ENCODE measurements at regions not wholly inside any gene's neighbourhood (a gene's known extent, or its start where the extent isn't known, plus 50 kb on each side); places are given as distances from the start of the nearest gene placed in this dataset.

DNA sequence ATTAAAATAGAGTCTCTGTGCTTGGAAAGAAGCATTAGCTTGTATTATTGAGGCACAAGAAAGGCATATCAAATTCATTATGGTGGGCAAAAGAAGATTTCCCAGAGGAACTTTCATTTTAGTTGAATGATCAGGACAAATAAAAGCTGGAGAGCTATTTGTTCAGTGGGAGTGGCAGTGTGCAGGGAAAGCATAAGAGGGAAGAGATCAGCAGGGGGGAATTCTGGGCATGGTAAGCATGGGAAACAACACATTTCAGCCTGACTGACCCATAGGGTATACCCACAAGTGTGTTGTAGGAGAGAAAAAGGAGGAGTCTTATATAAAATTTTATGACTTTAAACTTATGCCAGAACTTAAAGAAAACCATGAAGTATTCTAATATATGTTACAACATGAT is 167.7 kb upstream of the RASA1 start:
- H3K4me3 ChIP-seq (ENCODE audit: low read depth, low read length) = no peak overlapping the region
- TF ChIP-seq, protein P1, sequence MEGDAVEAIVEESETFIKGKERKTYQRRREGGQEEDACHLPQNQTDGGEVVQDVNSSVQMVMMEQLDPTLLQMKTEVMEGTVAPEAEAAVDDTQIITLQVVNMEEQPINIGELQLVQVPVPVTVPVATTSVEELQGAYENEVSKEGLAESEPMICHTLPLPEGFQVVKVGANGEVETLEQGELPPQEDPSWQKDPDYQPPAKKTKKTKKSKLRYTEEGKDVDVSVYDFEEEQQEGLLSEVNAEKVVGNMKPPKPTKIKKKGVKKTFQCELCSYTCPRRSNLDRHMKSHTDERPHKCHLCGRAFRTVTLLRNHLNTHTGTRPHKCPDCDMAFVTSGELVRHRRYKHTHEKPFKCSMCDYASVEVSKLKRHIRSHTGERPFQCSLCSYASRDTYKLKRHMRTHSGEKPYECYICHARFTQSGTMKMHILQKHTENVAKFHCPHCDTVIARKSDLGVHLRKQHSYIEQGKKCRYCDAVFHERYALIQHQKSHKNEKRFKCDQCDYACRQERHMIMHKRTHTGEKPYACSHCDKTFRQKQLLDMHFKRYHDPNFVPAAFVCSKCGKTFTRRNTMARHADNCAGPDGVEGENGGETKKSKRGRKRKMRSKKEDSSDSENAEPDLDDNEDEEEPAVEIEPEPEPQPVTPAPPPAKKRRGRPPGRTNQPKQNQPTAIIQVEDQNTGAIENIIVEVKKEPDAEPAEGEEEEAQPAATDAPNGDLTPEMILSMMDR (IDR thresholded peaks at IDR 0.05; ENCODE audit: insufficient read depth, low read depth, low read length) = no peak
- no peak for DNase-seq (ENCODE audit: low read depth)

DNA sequence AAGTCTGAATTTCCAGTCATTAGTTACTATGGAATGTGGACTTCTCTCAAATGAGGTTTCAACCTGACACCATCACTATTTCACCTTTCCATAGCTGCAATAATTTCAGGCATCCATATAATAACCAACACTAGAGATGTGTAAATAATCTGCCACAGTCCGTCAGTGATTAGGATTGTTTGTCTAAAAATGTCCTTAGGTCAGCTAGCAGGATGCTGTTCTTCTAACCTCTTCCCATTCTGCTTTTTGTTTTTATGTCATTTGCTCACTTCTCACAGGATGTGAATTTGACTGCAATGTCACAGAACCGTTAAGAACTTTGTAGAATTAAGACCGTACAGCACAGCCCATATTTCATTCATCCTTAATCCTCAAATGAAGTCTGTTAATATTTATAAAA is 166.4 kb upstream of the RASA1 start:
- TF ChIP-seq, protein P1 (IDR thresholded peaks at IDR 0.05; ENCODE audit: insufficient read depth, low read depth, low read length) = no peak
- no peak for DNase-seq (ENCODE audit: low read depth)
- H3K4me3 ChIP-seq (ENCODE audit: low read depth, low read length) = no peak overlapping the region

DNA sequence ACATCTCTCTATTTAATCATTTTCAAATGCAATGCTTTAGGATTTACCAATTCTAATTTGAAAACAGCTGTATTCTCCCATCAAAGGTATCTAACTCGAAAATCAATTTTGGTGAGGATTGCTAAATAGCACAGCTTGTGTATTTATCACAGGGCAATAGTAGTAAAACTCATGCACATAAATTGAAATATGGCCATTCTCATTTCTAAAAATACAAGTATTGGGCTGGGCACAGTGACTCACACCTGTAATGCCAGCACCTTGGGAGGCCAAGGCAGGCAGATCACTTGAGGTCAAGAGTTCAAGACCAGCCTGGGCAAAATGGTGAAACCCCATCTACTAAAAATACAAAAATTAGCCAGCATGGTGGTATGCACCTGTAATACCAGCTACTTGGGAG is 164.8 kb upstream of the RASA1 start:
- no peak overlapping the region for H3K4me3 ChIP-seq (ENCODE audit: low read depth, low read length)
- DNase-seq (ENCODE audit: low read depth) = no peak
- TF ChIP-seq, protein P1 (IDR thresholded peaks at IDR 0.05; ENCODE audit: insufficient read depth, low read depth, low read length) = no peak

DNA sequence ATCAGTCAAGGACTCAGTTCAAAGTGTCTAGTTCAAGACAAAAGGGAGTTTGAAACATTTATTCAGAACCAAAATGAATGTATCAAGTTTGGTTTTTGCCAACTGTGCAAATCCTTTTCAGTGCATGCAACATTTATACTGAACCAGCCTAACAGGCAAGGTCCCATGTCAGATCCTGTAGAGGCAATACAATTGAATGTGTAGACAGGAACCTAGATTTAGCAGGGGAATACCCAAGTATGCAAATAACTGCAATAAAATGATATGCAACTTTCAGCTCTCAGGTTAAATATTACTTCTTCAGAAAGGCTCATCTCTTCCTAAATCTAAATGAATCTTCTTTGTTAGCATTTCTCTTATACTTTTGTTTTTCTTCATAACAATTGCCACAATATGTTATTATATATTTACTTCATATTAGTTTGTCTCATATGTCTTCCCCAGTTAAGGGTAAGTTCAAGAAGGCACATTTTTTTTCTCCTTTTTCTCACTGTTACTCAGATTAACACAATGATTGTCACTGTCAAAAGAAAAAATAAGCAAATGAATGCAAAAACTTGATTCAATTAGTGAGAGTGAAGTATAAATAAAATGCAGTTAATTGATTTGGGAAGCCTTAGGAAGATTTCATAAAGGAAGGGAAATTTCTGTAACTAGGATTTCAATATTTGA is 163.9 kb upstream of the RASA1 start:
- TF ChIP-seq, protein P1 (IDR thresholded peaks at IDR 0.05; ENCODE audit: insufficient read depth, low read depth, low read length) = no peak

DNA sequence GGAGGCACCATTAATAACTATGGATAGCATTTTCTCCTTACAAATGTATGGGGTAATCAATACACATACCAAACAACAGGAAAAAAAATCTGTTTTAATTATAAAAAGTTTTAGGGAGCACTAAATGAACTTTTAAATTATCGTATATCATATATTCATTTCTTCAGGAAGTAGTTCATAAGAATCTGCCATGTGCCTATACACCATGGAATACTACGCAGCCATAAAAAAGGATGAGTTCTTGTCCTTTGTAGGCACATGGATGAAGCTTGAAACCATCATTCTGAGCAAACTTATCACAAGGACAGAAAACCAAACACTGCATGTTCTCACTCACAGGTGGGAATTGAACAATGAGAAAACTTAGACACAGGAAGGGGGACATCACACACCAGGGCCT is 162.1 kb upstream of the RASA1 start:
- no peak overlapping the region for H3K4me3 ChIP-seq (ENCODE audit: low read depth, low read length)
- TF ChIP-seq, protein P1 (IDR thresholded peaks at IDR 0.05; ENCODE audit: insufficient read depth, low read depth, low read length) = no peak
- DNase-seq (ENCODE audit: low read depth) = no peak

More for the DNA sequence above, 163.9 kb upstream of the RASA1 start:
- no peak overlapping the region for H3K4me3 ChIP-seq (ENCODE audit: low read depth, low read length)
- no peak for DNase-seq (ENCODE audit: low read depth)

DNA sequence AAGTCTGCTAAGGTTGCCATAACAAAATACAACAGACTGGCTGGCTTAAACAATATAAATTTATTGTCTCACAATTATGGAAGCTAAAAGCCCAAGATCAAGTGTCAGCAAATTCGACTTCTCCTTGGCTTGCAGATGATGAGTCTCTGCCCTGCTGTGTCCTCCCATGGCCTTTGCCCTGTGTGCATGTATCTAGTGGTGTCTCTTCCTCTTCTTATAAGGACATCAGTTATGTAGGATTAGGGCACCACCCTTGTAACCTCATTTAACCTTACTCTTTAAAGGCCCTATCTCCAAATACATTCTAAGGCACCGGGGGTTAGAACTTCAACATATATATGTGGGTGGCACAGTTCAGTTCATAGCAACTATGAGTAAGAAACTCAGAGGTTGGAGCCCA is 157.9 kb upstream of the RASA1 start:
- no peak overlapping the region for H3K4me3 ChIP-seq (ENCODE audit: low read depth, low read length)
- TF ChIP-seq, protein P1 (IDR thresholded peaks at IDR 0.05; ENCODE audit: insufficient read depth, low read depth, low read length) = no peak
- no peak for DNase-seq (ENCODE audit: low read depth)

DNA sequence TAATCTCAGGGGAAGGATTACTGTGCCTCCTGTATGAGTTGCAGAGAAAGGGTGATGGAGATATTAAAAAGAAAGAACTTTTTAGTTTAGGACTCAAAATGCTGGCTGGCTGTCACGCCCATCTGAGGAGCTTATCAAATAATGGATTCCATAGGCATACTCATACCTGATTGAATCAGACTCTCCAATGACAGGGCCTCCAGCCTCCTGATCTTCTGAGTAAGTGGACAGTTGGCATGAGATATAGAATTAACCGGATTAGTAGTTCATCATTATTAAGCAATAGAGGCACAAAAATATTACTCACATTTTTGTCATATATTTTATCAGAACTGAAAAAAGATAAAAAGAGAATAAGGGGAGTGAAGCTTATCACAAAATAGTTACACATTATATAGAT is 157.0 kb upstream of the RASA1 start:
- TF ChIP-seq, protein P1 (IDR thresholded peaks at IDR 0.05; ENCODE audit: insufficient read depth, low read depth, low read length) = no peak
- H3K4me3 ChIP-seq (ENCODE audit: low read depth, low read length) = no peak overlapping the region
- DNase-seq (ENCODE audit: low read depth) = no peak

All from fibroblast of villous mesenchyme (primary cell).